Activated T-cell treated with anti-CD3 and anti-CD28 coated beads, Interleukin-2, amount 50 U/mL, for 4 hours (primary cell): ENCODE measurements at regions not wholly inside any gene's neighbourhood (a gene's known extent, or its start where the extent isn't known, plus 50 kb on each side); places are given as distances from the start of the nearest gene placed in this dataset.

Source experiments
- ATAC-seq, 2 donors: fragments of 200-7000 bp; cut with Tn5 transposase; one replicate each; pipeline ENCODE4 v1.10.0; 2021
- DNase-seq: peaks from one replicate; pipeline ENCODE4 v3.0.0-alpha.2; 2020
- H3K27me3 Mint-ChIP-seq: one replicate; pipeline ENCODE4 v1.8.0; 2021; ENCODE audit warnings: low read depth, mixed read lengths
- H3K36me3 Mint-ChIP-seq: one replicate; pipeline ENCODE4 v1.8.0; 2022; ENCODE audit warnings: mixed read lengths; ENCODE audit not compliant: insufficient read depth
- H3K4me1 Mint-ChIP-seq: one replicate; pipeline ENCODE4 v1.8.0; 2021; ENCODE audit warnings: low read depth, mixed read lengths
- H3K4me3 Mint-ChIP-seq: one replicate; pipeline ENCODE4 v1.8.0; 2021; ENCODE audit warnings: mild to moderate bottlenecking, moderate library complexity, mixed read lengths
- H3K9me3 Mint-ChIP-seq: one replicate; pipeline ENCODE4 v1.8.0; 2021; ENCODE audit warnings: mixed read lengths

DNA sequence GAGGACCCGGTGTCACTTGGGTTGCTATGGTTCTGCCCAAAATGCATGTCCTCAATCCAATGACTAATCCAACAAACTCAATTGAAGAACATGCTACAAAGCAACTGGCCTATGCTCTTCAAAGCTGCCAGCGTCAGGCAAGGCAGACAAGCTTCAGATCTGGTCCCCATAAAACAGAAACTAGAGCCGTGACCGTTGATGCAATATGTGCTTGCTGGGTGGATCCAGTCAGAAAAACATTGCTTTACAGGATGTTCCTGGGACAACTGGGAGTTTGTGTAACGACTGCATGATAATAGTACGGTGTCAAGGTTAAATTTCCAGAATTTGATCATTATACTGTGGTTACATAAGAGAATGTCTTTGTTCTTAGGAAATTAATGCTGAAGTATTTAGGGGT lies 120.7 kb upstream of the CTBP2 start:
- ATAC-seq: no peak
- H3K4me1 Mint-ChIP-seq: no peaks in the 10 kb centered on the region
- H3K36me3 Mint-ChIP-seq: no peaks in the 10 kb centered on the region
- no peak for DNase-seq
- no peak overlapping the region for H3K4me3 Mint-ChIP-seq
- peaks cover 2% of the 10 kb centered on the region for H3K9me3 Mint-ChIP-seq
- peaks cover 14% of the 10 kb centered on the region for H3K27me3 Mint-ChIP-seq

DNA sequence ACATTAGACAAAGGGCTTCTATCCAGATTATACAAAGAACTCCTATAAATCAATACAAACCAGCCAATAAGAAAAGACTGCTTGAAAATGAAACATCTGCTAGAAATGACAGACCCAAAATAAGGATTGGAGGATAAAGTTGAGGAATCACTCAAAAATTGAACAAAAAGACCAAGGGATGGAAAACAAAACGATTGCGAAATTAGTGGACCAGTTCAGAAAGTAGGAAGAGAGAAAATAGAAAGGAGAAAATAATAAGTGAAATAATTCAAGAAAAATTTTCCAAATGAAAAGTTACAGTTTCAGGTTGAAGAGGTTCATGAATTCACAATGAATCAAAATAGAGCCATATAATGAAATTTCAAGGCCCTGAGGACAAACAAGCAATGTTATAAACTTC lies 115.8 kb upstream of the CTBP2 start:
- peaks cover 7% of the 10 kb centered on the region for H3K27me3 Mint-ChIP-seq
- H3K4me3 Mint-ChIP-seq: no peak overlapping the region
- H3K36me3 Mint-ChIP-seq: no peaks in the 10 kb centered on the region
- no peaks in the 10 kb centered on the region for H3K4me1 Mint-ChIP-seq
- DNase-seq (no peak), ATAC-seq (no peak)
- peaks cover 4% of the 10 kb centered on the region for H3K9me3 Mint-ChIP-seq

DNA sequence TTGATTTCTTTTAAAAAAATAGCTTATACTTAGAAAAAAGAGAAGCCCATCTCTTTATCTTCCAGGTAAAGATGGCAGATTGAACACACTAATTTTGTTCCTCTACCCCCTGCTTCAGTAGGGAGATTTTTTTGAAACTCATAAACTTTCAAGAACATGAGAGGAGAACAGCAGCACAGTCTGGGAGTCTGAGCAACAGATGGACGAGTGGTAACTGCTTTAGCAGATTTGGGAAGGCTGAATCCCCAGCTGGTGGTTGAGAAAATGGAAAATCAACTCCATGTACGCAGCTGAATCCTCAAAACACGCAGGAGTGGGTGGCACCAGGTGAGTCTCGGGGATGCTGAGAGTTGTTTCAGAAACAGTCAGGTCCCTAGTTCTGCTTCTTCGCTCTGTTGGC lies 114.6 kb upstream of the CTBP2 start:
- Mint-ChIP-seq H3K36me3 (no peaks in the 10 kb centered on the region), H3K9me3 (peaks cover 4% of the 10 kb centered on the region), H3K4me3 (no peak overlapping the region), H3K4me1 (no peaks in the 10 kb centered on the region), H3K27me3 (peaks cover 7% of the 10 kb centered on the region)
- ATAC-seq (no peak), DNase-seq (no peak)

DNA sequence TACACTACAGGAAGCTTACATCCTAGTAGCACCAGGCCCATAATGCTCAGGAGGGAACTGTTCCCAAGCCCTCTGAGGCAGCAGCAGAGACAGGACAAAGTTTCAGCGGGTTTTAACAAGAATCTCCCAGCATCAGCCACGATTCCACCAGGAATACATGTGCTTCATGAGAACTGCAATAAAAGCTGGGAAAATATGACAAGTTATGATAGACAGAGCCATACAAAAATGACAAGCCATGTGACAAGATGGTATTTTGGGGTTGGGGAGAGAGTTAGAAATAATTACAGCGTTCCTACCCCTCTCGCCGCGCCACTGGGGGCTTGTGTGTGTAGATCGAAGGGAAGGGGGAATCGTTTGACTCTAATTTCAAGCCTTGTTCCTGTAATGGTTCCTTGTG lies 112.7 kb upstream of the CTBP2 start:
- H3K4me1 Mint-ChIP-seq: no peaks in the 10 kb centered on the region
- no peaks in the 10 kb centered on the region for H3K36me3 Mint-ChIP-seq
- DNase-seq (no peak), ATAC-seq (no peak)
- peaks cover 11% of the 10 kb centered on the region for H3K27me3 Mint-ChIP-seq
- no peak overlapping the region for H3K4me3 Mint-ChIP-seq
- H3K9me3 Mint-ChIP-seq: peaks cover 4% of the 10 kb centered on the region

DNA sequence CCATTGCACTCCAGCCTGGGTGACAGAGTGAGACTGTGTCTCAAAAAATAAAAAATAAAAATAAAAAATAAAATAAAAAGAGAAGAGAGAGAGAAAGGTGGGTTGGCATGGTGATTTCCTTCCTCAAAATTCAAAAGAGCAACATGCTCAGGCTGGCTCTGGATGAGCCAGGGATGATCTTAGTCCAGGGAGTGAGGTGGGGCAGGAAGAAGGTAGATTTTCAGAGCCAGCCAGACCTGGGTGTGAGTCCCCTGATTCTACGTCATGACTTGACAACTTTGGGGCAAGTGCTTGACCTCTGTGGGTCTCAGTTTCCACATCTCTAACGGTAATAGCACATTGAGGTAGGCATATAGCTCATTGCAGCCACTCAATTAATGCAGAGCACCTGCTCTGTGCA lies 109.4 kb upstream of the CTBP2 start:
- Mint-ChIP-seq H3K4me3 (no peak overlapping the region), H3K27me3 (peaks cover 6% of the 10 kb centered on the region), H3K4me1 (no peaks in the 10 kb centered on the region), H3K9me3 (no peaks in the 10 kb centered on the region), H3K36me3 (no peaks in the 10 kb centered on the region)
- ATAC-seq (no peak), DNase-seq (no peak)

DNA sequence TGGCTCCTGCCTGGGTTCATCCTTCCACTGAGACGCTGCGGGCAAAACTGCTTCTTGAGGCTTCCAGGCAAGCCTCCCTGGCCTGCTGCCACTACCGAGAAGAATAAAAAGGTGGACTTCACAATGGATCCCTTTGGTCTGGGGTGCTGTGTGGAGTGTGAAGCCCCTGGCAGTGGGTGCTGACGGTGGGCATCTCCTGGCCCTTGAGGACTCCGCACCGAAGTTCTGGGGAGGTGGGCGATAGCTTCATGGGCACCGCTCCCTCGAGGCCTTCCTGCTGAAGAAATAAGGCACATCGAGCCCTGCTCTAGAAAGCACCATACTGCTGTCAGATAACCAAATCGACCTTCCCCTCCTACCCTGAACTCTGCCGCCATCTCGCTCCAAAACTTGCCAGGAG lies 106.6 kb upstream of the CTBP2 start:
- peaks cover 6% of the 10 kb centered on the region for H3K27me3 Mint-ChIP-seq
- no peak for ATAC-seq
- H3K4me1 Mint-ChIP-seq: no peaks in the 10 kb centered on the region
- H3K4me3 Mint-ChIP-seq: no peak overlapping the region
- no peaks in the 10 kb centered on the region for H3K36me3 Mint-ChIP-seq
- H3K9me3 Mint-ChIP-seq: peaks cover 3% of the 10 kb centered on the region
- no peak for DNase-seq

DNA sequence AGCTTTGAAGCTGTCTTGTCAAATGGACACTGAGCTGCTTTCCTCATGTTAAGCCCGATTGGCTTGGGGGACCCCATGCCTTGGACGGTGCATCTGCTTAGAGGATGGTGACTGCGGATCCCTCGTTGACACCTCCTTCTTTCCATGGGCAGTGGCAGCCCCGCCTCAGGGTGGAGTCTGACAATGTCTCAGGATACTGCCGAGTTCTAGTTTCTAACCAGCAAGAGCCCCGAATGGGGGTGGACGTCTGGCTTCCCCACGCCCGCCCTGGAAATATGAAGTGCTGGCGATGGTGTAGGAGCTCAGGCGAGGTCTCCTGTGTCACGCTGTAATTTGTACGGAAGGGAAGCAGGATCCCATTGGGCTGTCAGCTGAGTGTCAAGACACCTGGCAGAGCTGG lies 106.2 kb upstream of the CTBP2 start:
- ATAC-seq (no peak), DNase-seq (no peak)
- Mint-ChIP-seq H3K9me3 (peaks cover 7% of the 10 kb centered on the region), H3K4me1 (no peaks in the 10 kb centered on the region), H3K4me3 (no peak overlapping the region), H3K36me3 (no peaks in the 10 kb centered on the region), H3K27me3 (peaks cover 6% of the 10 kb centered on the region)

DNA sequence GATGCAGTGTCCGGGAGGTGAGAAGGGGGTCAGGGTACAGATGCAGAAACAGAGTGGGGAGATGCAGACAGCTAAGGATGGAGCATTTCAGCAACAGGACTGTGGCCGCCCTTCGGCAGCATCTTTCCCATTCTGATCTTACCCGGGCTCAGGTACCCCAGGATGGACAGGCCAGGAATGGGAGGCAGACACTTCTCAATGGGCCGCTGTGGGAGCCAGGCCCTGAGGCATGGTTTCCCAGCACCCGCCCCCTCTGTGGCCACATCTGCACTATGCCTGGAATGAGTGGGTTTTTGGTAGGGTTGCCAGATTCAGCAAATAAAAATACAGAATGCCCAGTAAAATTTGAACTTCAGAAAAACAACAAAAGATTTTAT lies 105.2 kb upstream of the CTBP2 start:
- Mint-ChIP-seq H3K27me3 (peaks cover 6% of the 10 kb centered on the region), H3K9me3 (peaks cover 10% of the 10 kb centered on the region), H3K4me1 (no peaks in the 10 kb centered on the region), H3K36me3 (no peaks in the 10 kb centered on the region), H3K4me3 (no peak overlapping the region)
- DNase-seq (no peak), ATAC-seq (no peak)

DNA sequence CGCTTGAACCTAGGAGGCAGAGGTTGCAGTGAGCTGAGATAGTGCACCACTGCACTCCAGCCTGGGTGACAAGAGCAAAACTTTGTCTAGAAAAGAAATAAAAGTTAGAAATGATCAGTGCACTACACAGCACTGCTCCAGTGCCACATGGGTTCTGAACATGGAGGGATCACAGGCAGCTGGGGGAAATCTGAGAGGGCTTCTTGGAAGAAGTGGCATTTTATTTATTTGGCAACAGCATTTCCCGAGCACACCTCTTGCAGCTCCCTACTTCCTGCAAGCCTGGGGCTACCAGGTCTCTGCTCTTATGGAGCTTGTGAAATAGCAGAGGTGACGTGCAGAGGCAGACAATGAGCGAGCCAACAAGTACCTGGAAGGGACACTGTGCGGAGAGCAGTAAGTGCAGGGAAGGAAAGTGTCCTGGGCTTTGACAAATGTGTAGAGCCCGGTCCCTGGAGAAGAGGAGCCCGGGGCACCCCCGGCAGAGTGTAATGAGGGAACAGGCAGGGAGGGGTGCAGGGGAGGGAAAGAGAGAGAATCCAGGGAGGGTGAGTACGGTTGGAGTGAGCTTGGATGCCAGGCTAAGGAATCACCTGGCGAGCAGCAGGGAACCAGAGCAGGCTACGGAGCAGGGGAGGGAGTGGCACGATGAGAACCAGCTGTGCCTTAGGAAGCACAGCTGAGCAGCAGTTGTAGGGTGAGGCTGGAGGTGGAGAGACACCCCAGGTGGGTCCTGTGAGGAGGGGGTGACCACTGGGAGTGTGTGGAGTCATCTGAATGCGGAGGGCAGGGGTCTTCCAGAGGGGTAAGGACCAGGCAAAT lies 104.6 kb upstream of the CTBP2 start:
- Mint-ChIP-seq H3K9me3 (peaks cover 10% of the 10 kb centered on the region), H3K36me3 (no peaks in the 10 kb centered on the region), H3K4me3 (no peak overlapping the region), H3K4me1 (no peaks in the 10 kb centered on the region), H3K27me3 (peaks cover 3% of the 10 kb centered on the region)
- no peak for DNase-seq
- no peak for ATAC-seq

DNA sequence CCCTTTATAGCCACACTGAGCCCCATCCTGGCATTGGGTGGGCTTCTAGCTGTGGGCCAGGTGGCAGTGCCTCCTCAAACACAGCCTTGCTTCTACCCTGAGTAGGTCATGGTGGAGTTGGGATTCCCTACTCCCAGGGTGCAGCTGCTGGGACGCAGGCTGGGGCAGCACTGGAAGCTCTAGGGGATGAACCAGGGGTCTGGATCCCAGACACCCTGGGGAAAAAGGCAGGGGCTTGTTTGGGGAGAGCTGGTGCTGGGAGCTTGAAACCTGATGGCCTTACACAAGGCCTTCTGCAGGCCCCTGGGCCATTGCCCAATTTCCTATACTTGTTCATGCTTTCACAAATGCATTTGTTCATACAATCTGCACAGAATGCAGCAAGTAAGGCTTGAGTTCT lies 103.7 kb upstream of the CTBP2 start:
- peaks cover 10% of the 10 kb centered on the region for H3K9me3 Mint-ChIP-seq
- H3K36me3 Mint-ChIP-seq: no peaks in the 10 kb centered on the region
- H3K4me1 Mint-ChIP-seq: no peaks in the 10 kb centered on the region
- H3K27me3 Mint-ChIP-seq: peaks cover 3% of the 10 kb centered on the region
- H3K4me3 Mint-ChIP-seq: no peak overlapping the region
- no peak for ATAC-seq
- DNase-seq: no peak

DNA sequence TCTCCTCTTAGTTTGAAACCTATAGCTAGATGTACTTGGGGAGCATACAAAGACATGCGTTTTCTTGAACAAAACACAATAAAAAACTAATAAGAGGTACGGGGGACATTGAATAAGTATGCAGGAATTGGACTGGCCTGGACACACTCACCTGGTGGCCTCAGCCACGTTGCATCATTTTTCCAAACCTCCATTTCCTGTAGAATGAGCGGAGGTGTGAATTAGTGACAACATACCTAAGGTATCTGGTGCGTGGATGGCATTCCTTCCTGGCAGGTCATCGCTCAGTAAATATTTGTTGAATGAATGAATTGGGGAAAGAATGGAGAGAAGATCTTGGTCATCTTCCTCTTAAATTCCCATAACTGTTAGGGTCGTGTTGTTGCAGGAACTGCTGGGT lies 103.2 kb upstream of the CTBP2 start:
- no peak overlapping the region for H3K4me3 Mint-ChIP-seq
- ATAC-seq (no peak), DNase-seq (no peak)
- H3K4me1 Mint-ChIP-seq: no peaks in the 10 kb centered on the region
- peaks cover 10% of the 10 kb centered on the region for H3K9me3 Mint-ChIP-seq
- H3K36me3 Mint-ChIP-seq: no peaks in the 10 kb centered on the region
- no peaks in the 10 kb centered on the region for H3K27me3 Mint-ChIP-seq

DNA sequence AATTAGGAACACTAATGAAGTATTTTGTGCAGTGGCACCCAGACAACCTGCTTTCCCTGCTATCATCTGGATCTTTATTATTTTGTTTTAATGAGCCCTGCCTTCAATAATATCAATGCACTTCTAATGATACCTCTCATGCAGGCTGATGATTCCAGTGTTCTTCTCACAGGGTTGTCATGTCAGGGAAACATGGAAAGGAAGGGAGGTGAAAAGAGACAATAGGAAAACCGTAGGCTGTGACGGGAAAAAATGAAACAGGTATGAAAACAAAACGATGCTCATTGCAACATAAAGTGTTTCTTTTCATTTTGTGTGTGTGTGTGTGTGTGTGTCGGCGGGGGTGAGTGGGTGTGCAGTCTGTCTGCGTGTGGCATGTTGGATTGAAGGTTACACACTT lies 102.6 kb upstream of the CTBP2 start:
- DNase-seq: no peak
- H3K4me1 Mint-ChIP-seq: no peaks in the 10 kb centered on the region
- H3K9me3 Mint-ChIP-seq: peaks cover 10% of the 10 kb centered on the region
- H3K36me3 Mint-ChIP-seq: no peaks in the 10 kb centered on the region
- H3K4me3 Mint-ChIP-seq: no peak overlapping the region
- ATAC-seq: no peak
- no peaks in the 10 kb centered on the region for H3K27me3 Mint-ChIP-seq

DNA sequence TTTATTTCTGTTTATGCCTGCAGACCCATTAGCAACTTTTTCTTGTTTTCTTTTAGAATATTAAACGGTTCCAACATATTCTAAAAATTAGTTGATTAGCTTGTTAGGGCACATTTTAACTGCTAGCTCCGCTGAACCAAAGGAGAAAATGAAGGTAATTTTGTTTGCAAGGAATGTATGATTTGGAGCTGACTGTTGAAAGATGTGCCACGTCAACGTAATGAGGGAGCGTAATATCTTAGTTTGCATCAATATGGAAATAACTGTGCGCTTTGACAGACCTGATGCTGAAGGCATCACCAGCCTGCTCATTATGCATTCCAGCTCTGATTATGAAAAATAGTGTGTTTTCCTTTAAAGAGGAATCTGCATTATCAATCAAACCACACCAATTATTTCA lies 102.0 kb upstream of the CTBP2 start:
- ATAC-seq (no peak), DNase-seq (no peak)
- H3K9me3 Mint-ChIP-seq: peaks cover 10% of the 10 kb centered on the region
- H3K27me3 Mint-ChIP-seq: no peaks in the 10 kb centered on the region
- H3K4me3 Mint-ChIP-seq: no peak overlapping the region
- no peaks in the 10 kb centered on the region for H3K36me3 Mint-ChIP-seq
- no peaks in the 10 kb centered on the region for H3K4me1 Mint-ChIP-seq

DNA sequence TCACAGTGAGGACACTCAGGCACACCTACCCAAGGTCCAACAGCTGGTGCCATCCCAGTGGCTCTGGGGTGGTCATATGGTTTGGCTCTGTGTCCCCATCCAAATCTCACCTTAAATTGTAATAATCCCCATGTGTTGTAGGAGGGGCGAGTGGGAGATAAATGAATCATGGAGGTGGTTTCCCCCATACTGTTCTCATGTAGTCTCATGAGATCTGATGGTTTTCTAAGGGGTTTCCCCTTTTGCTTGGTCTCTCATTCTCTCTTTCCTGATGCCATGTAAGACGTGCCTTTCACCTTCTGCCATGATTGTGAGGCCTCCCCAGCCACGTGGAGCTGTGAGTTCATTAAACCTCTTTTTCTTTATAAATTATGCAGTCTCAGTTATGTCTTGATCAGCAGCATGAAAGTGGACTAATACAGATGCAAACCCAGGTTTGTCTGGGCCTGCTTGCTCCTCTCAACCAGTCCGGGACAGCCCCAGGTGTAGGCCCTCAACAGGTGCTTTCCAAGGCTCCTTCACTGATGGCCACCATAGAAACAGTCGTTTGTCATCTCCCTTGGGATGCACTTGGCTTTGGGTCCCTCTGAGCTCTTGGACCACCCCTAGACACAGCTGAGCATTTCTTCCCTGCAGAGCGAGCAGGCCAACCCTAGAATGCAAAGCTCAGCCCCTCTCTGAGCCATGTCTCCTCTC lies 101.3 kb upstream of the CTBP2 start:
- no peaks in the 10 kb centered on the region for H3K27me3 Mint-ChIP-seq
- peaks cover 10% of the 10 kb centered on the region for H3K9me3 Mint-ChIP-seq
- DNase-seq: no peak
- no peaks in the 10 kb centered on the region for H3K4me1 Mint-ChIP-seq
- no peak overlapping the region for H3K4me3 Mint-ChIP-seq
- H3K36me3 Mint-ChIP-seq: no peaks in the 10 kb centered on the region
- ATAC-seq: peak; percentile 51 to 54

DNA sequence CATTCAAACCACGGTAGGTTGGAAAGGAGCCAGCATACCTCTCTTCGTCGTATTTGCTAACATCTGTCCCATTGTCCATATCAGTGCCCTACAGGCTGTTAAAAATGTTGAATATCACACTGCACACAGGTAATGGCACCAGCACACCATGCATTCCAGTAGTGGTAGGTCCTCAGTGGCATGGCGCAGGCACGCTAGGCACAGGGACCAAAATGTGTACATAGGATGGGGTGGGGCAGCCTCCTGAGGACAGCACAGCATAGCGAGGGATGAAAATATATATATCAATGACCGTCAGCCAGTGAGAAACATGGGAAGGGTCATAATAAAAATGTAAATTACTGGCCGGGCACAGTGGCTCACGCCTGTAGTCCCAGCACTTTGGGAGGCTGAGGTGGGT lies 99.9 kb upstream of the CTBP2 start:
- H3K27me3 Mint-ChIP-seq: no peaks in the 10 kb centered on the region
- H3K4me1 Mint-ChIP-seq: no peaks in the 10 kb centered on the region
- no peak overlapping the region for H3K4me3 Mint-ChIP-seq
- no peaks in the 10 kb centered on the region for H3K36me3 Mint-ChIP-seq
- H3K9me3 Mint-ChIP-seq: peaks cover 10% of the 10 kb centered on the region
- DNase-seq (no peak), ATAC-seq (no peak)
